ENCODE measurements at regions not wholly inside any gene's neighbourhood (a gene's known extent, or its start where the extent isn't known, plus 50 kb on each side); places are given as distances from the start of the nearest gene placed in this dataset.
"Not testable (repeated sequence)": the region's sequence is repeated elsewhere in the genome, so short reads cannot be mapped to it uniquely, and the experiment has no call there.

DNA sequence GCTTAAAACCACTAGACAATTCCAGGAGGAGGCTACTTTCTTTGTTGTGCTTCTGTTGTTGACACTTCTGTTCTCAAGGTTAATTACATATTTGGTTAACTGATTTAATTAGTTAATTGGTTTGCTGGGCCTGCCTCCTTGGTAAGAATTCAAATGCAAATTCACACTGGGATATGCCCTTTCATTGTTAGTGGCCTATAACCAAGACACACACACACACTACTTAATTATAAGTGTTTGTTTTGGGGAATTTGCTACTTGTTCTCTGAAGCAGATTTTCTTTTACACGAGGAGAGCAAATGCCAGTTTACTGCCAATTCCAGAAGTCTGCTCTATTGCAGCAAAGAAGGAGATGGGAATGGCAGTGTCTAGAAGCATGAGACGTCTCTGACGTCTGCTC lies 101.6 kb upstream of the BASP1 start:
- no peak overlapping the region for H3K4me3 ChIP-seq (ENCODE audit: low read depth, low read length)
- no peak for TF ChIP-seq CTCF (IDR thresholded peaks at IDR 0.05; ENCODE audit: low read depth, low read length)

DNA sequence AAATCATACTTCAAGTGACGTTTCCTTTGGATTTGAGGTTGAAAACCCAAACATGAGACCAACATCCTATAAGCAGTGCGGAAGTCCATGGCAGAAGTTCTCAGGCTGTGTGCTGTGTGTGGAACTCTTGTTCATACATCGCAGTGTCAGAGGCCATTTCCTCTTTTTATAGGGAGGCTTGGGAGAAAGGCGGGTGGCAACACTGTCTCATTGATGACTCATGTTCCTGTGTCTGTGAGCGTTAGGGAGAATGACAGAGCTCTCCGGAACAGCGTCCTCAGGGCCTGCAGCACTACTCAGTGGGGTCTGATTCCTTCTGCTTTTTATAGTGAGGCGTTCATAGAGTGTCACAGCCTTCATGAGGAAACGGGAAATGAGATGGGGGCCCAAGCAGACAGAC lies 98.8 kb upstream of the BASP1 start:
- no peak overlapping the region for H3K4me3 ChIP-seq (ENCODE audit: low read depth, low read length)
- no peak for TF ChIP-seq CTCF (IDR thresholded peaks at IDR 0.05; ENCODE audit: low read depth, low read length)

GRCh38 chr5:17120209-17120608 lies 97.2 kb upstream of the BASP1 start:
- TF ChIP-seq CTCF (IDR thresholded peaks at IDR 0.05; ENCODE audit: low read depth, low read length): no peak
- no peak overlapping the region for H3K4me3 ChIP-seq (ENCODE audit: low read depth, low read length)

DNA sequence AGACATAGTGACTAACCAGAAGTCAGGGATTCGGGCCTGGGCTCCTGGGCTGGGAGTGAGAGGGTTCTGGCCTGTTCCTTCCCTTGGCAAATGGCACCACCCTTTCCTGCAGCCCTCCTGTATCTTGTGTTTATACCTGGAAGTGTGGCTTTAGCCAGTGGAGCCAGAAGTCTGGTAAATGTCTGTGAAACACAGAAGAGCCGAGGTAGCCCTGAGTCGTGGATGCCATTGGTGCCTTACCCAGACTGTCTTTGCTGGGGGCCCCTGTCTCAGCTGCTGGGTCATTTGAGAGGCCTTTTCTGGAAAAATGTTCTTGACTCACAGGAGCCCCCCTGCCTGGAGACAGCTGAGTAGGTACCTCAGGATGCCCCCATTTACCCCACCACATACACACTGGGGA lies 95.7 kb upstream of the BASP1 start:
- TF ChIP-seq CTCF (IDR thresholded peaks at IDR 0.05; ENCODE audit: low read depth, low read length): no peak
- no peak overlapping the region for H3K4me3 ChIP-seq (ENCODE audit: low read depth, low read length)

- no peak overlapping the region for H3K4me3 ChIP-seq (ENCODE audit: low read depth, low read length)
- TF ChIP-seq CTCF (IDR thresholded peaks at IDR 0.05; ENCODE audit: low read depth, low read length): no peak
Measured at GRCh38 chr5:17123010-17123409, 94.4 kb upstream of the BASP1 start.

DNA sequence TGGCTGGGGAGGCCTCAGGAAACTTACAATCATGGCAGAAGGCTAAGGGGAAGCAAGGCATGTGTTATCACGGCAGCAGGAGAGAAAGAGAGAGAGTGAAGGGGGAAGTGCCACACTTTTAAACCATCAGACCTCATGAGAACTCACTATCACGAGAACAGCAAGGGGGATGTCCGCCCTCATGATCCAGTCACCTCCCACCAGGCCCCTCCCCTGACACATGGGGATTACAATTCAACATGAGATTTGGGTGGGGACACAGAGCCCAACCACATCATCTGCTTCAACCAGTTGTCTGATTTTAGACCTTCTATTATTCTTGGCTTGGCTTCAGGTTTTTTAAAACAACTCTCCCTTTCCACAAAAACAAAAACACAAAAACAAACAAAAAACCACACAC lies 93.7 kb upstream of the BASP1 start:
- H3K4me3 ChIP-seq (ENCODE audit: low read depth, low read length): not testable (repeated sequence)

- no peak overlapping the region for H3K4me3 ChIP-seq (ENCODE audit: low read depth, low read length)
- no peak for TF ChIP-seq CTCF (IDR thresholded peaks at IDR 0.05; ENCODE audit: low read depth, low read length)
Measured at GRCh38 chr5:17127743-17128231, 89.6 kb upstream of the BASP1 start.

DNA sequence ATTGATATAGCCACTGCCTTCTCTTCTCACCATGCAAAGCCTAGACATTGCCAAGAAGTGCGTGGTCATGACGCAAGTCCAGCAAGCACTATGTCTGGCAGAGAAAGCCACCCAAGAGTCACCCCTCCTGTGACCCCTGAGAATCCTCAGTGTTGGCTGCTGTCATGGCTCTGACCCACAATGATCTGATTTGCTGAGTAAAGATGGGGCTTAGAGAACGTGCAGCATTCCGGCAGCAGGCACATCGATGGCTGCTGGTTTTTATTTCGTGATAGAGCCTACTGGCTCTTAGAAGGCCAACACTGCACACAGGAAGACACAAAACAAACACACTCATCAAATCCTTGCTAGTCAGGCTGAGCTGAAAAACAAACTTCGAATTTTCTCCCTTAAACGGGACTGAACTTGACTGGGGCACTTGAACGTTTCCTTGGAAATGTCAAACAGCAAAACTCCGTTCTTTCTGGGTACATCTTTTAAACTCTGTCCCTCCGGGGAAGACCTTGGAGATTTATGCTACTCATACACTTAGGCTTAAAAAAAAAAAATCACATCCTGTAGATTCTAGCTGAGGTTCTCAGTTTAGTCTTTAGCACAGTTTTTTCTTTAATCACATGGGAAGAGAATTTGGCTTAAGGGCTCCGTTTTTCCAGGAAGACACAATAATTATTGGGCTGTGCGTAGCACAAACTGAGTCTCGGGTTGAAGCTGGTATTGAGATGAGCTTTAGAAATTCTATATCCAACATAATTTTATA lies 88.2 kb upstream of the BASP1 start:
- no peak overlapping the region for H3K4me3 ChIP-seq (ENCODE audit: low read depth, low read length)
- TF ChIP-seq CTCF (IDR thresholded peaks at IDR 0.05; ENCODE audit: low read depth, low read length): no peak

DNA sequence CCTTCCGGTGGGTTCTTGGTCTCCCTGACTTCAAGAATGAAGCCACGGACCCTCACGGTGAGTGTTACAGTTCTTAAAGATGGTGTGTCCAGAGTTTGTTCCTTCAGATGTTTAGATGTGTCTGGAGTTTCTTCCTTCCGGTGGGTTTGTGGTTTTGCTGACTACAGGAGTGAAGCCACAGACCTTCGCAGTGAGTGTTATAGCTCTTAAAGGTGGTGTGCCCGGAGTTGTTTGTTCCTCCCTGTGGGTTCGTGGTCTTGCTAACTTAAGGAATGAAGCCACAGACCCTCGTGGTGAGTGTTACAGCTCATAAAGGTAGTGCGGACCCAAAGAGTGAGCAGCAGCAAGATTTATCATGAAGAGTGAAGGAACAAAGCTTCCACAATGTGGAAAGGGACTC lies 87.1 kb upstream of the BASP1 start:
- H3K4me3 ChIP-seq (ENCODE audit: low read depth, low read length): not testable (repeated sequence)
